Panc1 (cell line): ENCODE measurements at regions not wholly inside any gene's neighbourhood (a gene's known extent, or its start where the extent isn't known, plus 50 kb on each side); places are given as distances from the start of the nearest gene placed in this dataset.

Experiments used
- ATAC-seq: fragments of 200-7000 bp; cut with Tn5 transposase; 2 replicates; pipeline ENCODE4 v1.9.1; 2020; ENCODE audit warnings: mild to moderate bottlenecking, moderate library complexity
- BruUV-seq: library from RNA; stranded (reverse); fragments of 400-500 nt; replicated peaks from 2 replicates; lab custom pipeline; 2021; lab: Mats Ljungman, UMichigan
- CTCF ChIA-PET: fragments of 300-600 bp; sonication (Branson Sonifier 250); formaldehyde crosslinking; loops from one replicate; lab custom pipeline; 2022; ENCODE audit warnings: antibody characterized with exemption; lab: Charles Lee
- POLR2A ChIA-PET: fragments of 300-600 bp; sonication (Branson Sonifier 250); formaldehyde crosslinking; loops from one replicate; lab custom pipeline; 2022; ENCODE audit warnings: antibody characterized with exemption; lab: Charles Lee
- DNase-seq: peaks from one replicate; pipeline ENCODE4 v3.0.0-alpha.2; 2010; ENCODE audit warnings: low read depth, low spot score
- H3K27ac ChIP-seq: 2 replicates; pipeline ENCODE4 v1.5.1; 2011; ENCODE audit warnings: mild to moderate bottlenecking, low read length, inconsistent platforms
- H3K27me3 ChIP-seq: fragments of 200-500 bp; sonication (Bioruptor generic); 2 replicates; pipeline ENCODE4 v1.6.0; 2014; ENCODE audit warnings: low read length, inconsistent platforms; ENCODE audit not compliant: control insufficient read depth, insufficient read depth
- H3K36me3 ChIP-seq: fragments of 200-500 bp; sonication (Bioruptor generic); 2 replicates; pipeline ENCODE4 v1.5.1; 2014; ENCODE audit warnings: inconsistent platforms, mild to moderate bottlenecking, low read length, moderate library complexity; ENCODE audit not compliant: control insufficient read depth, insufficient read depth
- H3K4me1 ChIP-seq: 2 replicates; pipeline ENCODE4 v1.5.1; 2011; ENCODE audit warnings: inconsistent platforms, mild to moderate bottlenecking, low read length, moderate library complexity; ENCODE audit not compliant: control insufficient read depth, insufficient read depth
- H3K4me3 ChIP-seq, 2 experiments: 2 replicates each; pipeline ENCODE4 v1.5.1; 2011 to 2012; ENCODE audit warnings: low read depth in 2 of 2, low read length in 2 of 2, mild to moderate bottlenecking in 2 of 2, inconsistent platforms in 1 of 2, moderate library complexity in 1 of 2
- H3K9me3 ChIP-seq: fragments of 200-500 bp; sonication (Bioruptor generic); 2 replicates; pipeline ENCODE4 v1.5.1; 2014; ENCODE audit warnings: low read depth, mild to moderate bottlenecking, inconsistent platforms, low read length, moderate library complexity; ENCODE audit not compliant: control insufficient read depth, insufficient read depth
- CTCF ChIP-seq: fragments of 450-650 bp; IDR thresholded peaks from 2 replicates; pipeline ENCODE4 v1.5.1; 2017; ENCODE audit warnings: mild to moderate bottlenecking
- POLR2AphosphoS5 ChIP-seq: IDR thresholded peaks from 2 replicates; pipeline ENCODE4 v1.6.1; 2012; ENCODE audit warnings: mild to moderate bottlenecking, low read depth, low read length, moderate library complexity
- SIN3A ChIP-seq: IDR thresholded peaks from 2 replicates; pipeline ENCODE4 v1.6.1; 2012; ENCODE audit warnings: low read depth, mild to moderate bottlenecking, low read length, moderate library complexity, borderline replicate concordance; ENCODE audit not compliant: insufficient read depth
- TCF7L2 ChIP-seq: IDR thresholded peaks from 2 replicates; pipeline ENCODE4 v1.6.1; 2011; ENCODE audit warnings: mild to moderate bottlenecking, low read depth, low read length, inconsistent platforms
- in situ Hi-C: cut with HindIII; loops from 2 replicates; pipeline ENCODE4 v1.10.0; 2016; ENCODE audit warnings: low sequenced_read_pairs, low pct_unique_long_range_greater_than_20kb
- intact Hi-C: fragments of 100-400 bp; cut with micrococcal nuclease; formaldehyde crosslinking; loops from one replicate; pipeline ENCODE4 v1.10.0; 2022; ENCODE audit not compliant: unreplicated experiment
- TF ChIP-seq, protein P1 (sequence below), 2 experiments: IDR thresholded peaks; 2 replicates each; pipeline ENCODE4 v1.6.1; 2011 to 2012; ENCODE audit warnings: low read depth in 2 of 2, control low read depth in 1 of 2, low read length in 1 of 2, mild to moderate bottlenecking in 1 of 2, moderate library complexity in 1 of 2; ENCODE audit not compliant: insufficient read depth in 1 of 2

DNA sequence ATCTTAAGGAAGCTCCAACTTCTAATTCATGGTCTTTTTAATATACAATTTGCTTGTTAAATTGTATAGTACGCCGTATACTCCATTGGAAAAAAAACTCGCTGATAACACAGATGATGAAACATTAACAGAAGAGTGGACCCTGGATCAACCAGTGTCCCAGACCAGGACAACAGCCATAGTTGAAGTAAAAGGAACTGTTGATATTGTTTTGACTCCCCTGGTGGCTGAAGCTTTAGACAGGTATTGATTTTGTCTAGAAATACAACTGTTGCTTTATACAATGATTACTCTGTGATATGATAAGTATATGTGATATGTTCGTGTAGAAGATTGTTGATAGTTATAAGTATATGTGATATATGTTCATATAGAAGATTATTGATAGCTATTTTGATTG is 91.7 kb downstream of the BLTP1 start:
- no peak for ATAC-seq
- Histone ChIP-seq H3K27ac (no peak overlapping the region), H3K27me3 (no peaks in the 10 kb centered on the region), H3K4me1 (no peaks in the 10 kb centered on the region), H3K36me3 (peaks cover 6% of the 10 kb centered on the region; the same call in 1 of the 2 replicates), H3K4me3 (no peak overlapping the region), H3K9me3 (no peaks in the 10 kb centered on the region)
- POLR2A ChIA-PET: interaction anchor here (0.6 kb wide), 1 partner anchor 78 kb away, joined by 7 read pairs; no protein-coding TSS in a partner anchor
- CTCF ChIA-PET: no interaction called here
- in situ Hi-C loops (no loop called here), intact Hi-C loops (no loop called here)
- no peak for TF ChIP-seq TCF7L2
- TF ChIP-seq POLR2AphosphoS5: no peak
- no peak for TF ChIP-seq SIN3A
- TF ChIP-seq, protein P1, sequence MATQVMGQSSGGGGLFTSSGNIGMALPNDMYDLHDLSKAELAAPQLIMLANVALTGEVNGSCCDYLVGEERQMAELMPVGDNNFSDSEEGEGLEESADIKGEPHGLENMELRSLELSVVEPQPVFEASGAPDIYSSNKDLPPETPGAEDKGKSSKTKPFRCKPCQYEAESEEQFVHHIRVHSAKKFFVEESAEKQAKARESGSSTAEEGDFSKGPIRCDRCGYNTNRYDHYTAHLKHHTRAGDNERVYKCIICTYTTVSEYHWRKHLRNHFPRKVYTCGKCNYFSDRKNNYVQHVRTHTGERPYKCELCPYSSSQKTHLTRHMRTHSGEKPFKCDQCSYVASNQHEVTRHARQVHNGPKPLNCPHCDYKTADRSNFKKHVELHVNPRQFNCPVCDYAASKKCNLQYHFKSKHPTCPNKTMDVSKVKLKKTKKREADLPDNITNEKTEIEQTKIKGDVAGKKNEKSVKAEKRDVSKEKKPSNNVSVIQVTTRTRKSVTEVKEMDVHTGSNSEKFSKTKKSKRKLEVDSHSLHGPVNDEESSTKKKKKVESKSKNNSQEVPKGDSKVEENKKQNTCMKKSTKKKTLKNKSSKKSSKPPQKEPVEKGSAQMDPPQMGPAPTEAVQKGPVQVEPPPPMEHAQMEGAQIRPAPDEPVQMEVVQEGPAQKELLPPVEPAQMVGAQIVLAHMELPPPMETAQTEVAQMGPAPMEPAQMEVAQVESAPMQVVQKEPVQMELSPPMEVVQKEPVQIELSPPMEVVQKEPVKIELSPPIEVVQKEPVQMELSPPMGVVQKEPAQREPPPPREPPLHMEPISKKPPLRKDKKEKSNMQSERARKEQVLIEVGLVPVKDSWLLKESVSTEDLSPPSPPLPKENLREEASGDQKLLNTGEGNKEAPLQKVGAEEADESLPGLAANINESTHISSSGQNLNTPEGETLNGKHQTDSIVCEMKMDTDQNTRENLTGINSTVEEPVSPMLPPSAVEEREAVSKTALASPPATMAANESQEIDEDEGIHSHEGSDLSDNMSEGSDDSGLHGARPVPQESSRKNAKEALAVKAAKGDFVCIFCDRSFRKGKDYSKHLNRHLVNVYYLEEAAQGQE (IDR thresholded peaks at IDR 0.05; ENCODE audit: insufficient read depth in 1 of 2, low read depth in 2 of 2, low read length in 1 of 2): no peak
- no peak for TF ChIP-seq CTCF
- no TSS peak for BruUV-seq
- DNase-seq: no peak

DNA sequence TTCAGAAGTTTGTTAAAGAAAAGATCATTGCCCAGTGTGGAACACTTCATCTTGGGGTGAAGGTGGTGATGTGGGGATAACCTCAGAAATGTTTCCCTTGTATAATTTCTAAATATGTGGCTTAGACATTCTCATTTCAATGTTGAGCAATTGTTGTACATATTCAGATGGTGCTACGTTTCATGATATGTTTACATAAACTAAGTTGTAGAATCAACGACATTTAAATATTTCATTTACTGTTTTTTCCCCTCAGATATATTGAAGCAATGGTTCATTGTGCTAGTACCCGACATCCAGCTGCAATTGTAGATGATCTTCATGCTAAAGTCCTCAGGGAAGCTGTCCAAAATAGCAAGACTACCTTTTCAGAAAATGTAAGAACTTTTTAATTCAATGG is 92.6 kb downstream of the BLTP1 start:
- Histone ChIP-seq H3K4me1 (no peaks in the 10 kb centered on the region), H3K9me3 (no peaks in the 10 kb centered on the region), H3K4me3 (no peak overlapping the region), H3K27me3 (no peaks in the 10 kb centered on the region), H3K36me3 (peaks cover 6% of the 10 kb centered on the region; the same call in 1 of the 2 replicates), H3K27ac (no peak overlapping the region)
- ChIA-PET CTCF (no interaction called here), POLR2A (no interaction called here)
- ATAC-seq (no peak), DNase-seq (no peak)
- intact Hi-C loops: no loop called here
- TF ChIP-seq TCF7L2 (no peak), CTCF (no peak), SIN3A (no peak), POLR2AphosphoS5 (no peak)
- TF ChIP-seq, protein P1 (IDR thresholded peaks at IDR 0.05; ENCODE audit: insufficient read depth in 1 of 2, low read depth in 2 of 2, low read length in 1 of 2): no peak
- in situ Hi-C loops: no loop called here
- no TSS peak for BruUV-seq
